Activated T-cell treated with anti-CD3 and anti-CD28 coated beads for 1 hour (primary cell): ENCODE measurements at regions not wholly inside any gene's neighbourhood (a gene's known extent, or its start where the extent isn't known, plus 50 kb on each side); places are given as distances from the start of the nearest gene placed in this dataset.

Experiments used
- DNase-seq: peaks from one replicate; pipeline ENCODE4 v3.0.0-alpha.2; 2020; ENCODE audit warnings: low read depth

GRCh38 chr9:1267141-1267570, 217.0 kb downstream of the DMRT2 start:
- DNase-seq = no peak

DNA sequence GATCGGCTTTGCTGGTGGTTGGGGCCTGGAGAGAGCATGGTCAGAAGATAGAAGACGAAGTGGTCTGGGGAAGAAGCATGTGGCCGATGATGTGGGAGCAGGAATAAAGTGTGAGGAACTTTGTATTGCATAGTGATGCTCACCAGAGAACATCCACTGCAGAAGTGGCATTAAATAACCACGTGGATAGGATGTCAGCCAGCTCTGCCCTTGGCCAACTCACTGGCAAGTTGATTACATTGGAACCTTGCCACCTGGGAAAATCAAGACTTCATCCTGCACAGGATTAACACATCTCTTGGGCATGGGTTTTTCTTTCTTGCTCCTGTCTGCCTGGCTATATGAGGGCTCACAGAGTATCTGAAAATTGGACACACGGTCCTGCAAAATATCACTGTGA, 217.4 kb downstream of the DMRT2 start:
- DNase-seq = no peak

DNA sequence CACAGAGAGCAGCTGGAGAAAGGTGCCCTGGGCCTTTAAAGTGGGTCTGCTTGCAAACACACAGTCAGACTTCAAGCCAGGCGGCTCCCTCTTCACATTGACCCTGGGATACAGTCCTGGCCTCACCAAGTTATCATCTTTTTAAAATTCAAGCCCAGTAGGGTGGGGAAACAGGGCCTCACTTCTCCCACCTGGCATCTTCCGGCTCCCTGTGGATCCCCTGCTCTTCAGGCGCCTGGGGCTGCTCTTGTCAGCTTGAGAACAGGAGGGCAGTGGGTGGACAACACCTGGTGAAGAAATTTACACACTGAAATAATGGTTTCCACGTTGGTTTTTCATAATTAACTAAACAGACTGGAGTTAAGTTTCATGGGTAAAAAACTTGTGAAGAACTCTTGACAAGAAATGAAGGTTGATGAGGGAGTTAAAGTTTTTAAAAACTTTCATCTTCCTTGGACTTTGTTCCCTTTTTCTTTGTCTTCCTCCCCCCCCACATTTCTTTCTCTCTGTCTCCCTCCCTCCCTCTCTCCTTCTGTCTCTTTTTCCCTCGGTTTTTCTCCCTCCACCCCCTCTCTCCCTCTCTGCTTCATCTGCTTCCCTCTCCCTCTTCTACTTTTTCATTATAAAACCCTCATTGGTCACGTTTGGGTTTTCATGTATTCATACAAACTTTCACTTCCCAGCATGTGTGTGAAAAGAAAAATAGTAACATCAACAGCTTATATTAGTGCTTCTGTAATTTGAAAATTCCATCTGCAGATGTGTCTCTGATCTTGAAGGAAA, 219.6 kb downstream of the DMRT2 start:
- no peak for DNase-seq

- DNase-seq = no peak
Measured at GRCh38 chr9:1271367-1271766, 221.2 kb downstream of the DMRT2 start.

GRCh38 chr9:1271786-1272185, 221.6 kb downstream of the DMRT2 start:
- DNase-seq = no peak

- DNase-seq = no peak
Measured at GRCh38 chr9:1272488-1272887, 222.3 kb downstream of the DMRT2 start.

GRCh38 chr9:1273859-1274258, 223.7 kb downstream of the DMRT2 start:
- DNase-seq = no peak

DNA sequence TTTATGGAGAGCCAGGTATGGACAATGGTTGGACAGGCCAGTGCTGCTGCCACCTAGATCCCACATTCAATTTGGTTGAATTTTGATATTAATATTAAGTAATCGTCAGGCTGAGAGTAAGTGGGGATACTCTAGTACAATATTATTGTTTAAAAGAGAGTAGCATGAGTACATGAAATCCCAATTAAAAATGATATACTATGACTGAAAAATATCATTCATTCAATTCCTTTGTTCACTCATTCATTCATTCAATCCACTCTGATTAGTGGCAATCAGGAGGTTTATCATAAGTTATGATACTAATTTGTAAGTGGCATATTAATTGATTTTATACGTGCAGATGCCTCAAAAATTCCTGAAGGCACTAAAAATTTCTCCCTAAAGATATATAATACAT, 224.2 kb downstream of the DMRT2 start:
- no peak for DNase-seq

- DNase-seq = no peak
Measured at GRCh38 chr9:1276474-1276873, 226.3 kb downstream of the DMRT2 start.

DNA sequence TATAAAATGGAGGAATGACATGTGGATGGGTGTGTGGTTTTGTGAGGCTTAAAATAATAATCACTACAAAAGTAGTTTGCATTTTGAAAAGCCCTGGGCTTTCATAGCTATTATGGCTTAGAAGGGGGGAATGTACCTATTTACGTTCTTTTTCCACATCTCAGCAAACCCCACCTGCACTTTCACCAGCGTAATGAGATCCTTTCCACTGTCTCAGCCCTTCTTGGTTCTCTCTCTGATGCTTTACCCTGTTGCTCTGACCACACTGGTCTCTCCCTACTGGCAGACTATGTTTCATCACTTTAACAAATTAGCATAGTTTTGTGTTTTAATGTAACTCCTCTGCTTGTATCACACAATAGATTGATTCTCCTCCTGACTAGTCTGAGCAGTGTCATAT, 234.6 kb downstream of the DMRT2 start:
- DNase-seq = no peak

GRCh38 chr9:1285526-1285925, 235.4 kb downstream of the DMRT2 start:
- no peak for DNase-seq

GRCh38 chr9:1292384-1292783, 242.2 kb downstream of the DMRT2 start:
- no peak for DNase-seq

GRCh38 chr9:1294641-1295258, 244.6 kb downstream of the DMRT2 start:
- no peak for DNase-seq

DNA sequence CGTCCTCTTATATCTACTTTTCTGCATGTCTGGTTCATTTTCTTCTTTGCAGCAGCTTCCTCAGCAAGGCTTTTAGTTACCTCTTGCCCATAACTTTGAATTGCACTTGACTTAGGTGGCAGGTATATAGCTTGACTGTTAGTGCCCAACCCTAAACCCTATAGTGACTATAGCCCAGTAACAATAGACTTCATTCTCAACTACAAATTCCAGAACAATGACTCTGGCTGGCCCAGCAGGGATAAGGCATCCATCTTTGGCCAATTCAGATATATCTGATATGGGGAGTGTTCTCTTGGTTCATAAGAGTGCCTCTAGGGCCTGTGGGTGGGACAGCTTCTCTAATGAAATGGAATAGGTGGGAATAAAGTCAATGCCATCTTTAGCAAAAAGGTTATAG, 246.2 kb downstream of the DMRT2 start:
- DNase-seq = no peak

GRCh38 chr9:1298046-1298445, 247.9 kb downstream of the DMRT2 start:
- DNase-seq = no peak

DNA sequence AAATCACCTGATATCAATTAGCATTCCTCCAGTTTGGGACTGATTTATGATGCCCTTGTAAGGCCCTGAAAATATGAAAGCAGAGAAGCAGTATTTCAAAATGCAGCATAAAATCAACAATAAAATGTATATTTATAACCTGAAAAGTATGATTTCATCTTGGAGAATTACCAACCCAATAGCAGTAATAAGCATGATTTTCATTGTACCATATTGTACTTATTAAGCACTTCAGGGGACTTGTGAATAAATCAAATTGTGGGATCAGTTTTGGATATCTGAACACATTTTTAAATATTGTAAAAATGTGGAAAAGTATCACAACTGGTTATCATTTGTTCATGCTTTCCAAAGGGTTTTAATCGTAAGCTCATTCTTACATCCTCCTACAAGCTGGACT, 250.8 kb downstream of the DMRT2 start:
- DNase-seq = no peak

- no peak for DNase-seq
Measured at GRCh38 chr9:1303932-1304331, 253.8 kb downstream of the DMRT2 start.

GRCh38 chr9:1311462-1312042, 261.4 kb downstream of the DMRT2 start:
- DNase-seq = no peak

DNA sequence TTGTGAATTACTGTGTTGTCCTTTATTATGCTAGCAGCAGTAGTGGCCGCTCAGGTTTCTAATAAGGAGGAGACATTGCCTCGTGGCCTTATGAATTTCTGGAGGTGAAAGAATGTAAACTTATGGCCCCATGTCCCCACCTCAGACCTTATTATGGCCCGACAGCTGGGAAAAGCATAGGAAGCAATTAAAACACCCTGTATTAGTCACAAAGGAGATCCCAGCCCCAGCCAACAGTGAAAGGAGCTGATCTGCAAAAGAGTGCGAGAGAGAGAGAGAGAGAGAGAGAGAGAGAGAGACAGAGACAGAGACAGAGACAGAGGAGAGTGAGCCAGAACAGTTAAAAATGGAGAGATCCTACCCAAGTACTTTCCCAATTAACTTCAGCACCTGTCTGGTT, 269.3 kb downstream of the DMRT2 start:
- no peak for DNase-seq

- no peak for DNase-seq
Measured at GRCh38 chr9:1320051-1320557, 269.9 kb downstream of the DMRT2 start.

GRCh38 chr9:1320607-1321195, 270.5 kb downstream of the DMRT2 start:
- no peak for DNase-seq

- no peak for DNase-seq
Measured at GRCh38 chr9:1327467-1327866, 277.3 kb downstream of the DMRT2 start.

GRCh38 chr9:1328341-1328740, 278.2 kb downstream of the DMRT2 start:
- DNase-seq = no peak
